ENCODE measurements at regions not wholly inside any gene's neighbourhood (a gene's known extent, or its start where the extent isn't known, plus 50 kb on each side); places are given as distances from the start of the nearest gene placed in this dataset.

DNA sequence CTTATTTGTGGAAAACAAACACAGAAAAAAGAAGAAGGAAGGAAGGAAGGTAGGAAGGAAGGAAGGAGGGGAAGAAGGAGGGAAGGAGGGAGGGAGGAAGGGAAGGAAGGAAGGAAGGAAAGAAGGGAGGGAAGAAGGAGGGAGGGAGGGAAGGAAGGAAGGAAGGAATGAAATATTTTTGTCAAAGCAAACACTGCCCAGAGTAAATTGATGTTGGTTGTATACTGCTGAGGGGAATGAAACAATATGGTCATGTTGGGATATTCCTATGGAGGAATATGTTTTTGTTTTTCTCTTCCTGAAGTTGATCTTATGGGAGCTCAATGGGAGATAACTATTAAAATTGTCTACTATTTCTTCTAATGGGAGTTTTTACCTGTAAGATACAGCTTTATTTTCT is 717.5 kb upstream of the LRFN5 start:
- H3K36me3 ChIP-seq (replicated peaks in 1 of 2; ENCODE audit: control insufficient read depth in 1 of 2, insufficient read depth in 2 of 2, low read length in 1 of 2): no peaks in the 10 kb centered on the region
- no peaks in the 10 kb centered on the region for H4K20me1 ChIP-seq (ENCODE audit: insufficient read depth)
- no peak for DNase-seq
- H2AFZ ChIP-seq (ENCODE audit: low read depth): no peak overlapping the region
- H3K27me3 ChIP-seq (ENCODE audit: insufficient read depth): no peaks in the 10 kb centered on the region
- H3K9me2 ChIP-seq: no peaks in the 10 kb centered on the region
- H3K4me3 ChIP-seq (ENCODE audit: low read depth in 2 of 2, low read length in 1 of 2): no peak overlapping the region
- CTCF ChIA-PET: no interaction called here
- no peak overlapping the region for H3K4me2 ChIP-seq
- POLR2A ChIA-PET: no interaction called here
- H3K4me1 ChIP-seq (ENCODE audit: control insufficient read depth in 1 of 2, insufficient read depth in 2 of 2, low read depth in 1 of 2, low read length in 1 of 2): no peaks in the 10 kb centered on the region
- H3K79me2 ChIP-seq (ENCODE audit: insufficient read depth): no peaks in the 10 kb centered on the region
- H3K9me3 ChIP-seq: no peaks in the 10 kb centered on the region
- no peak overlapping the region for H3K27ac ChIP-seq (ENCODE audit: low read depth in 2 of 2, low read length in 1 of 2)
- no peaks in the 10 kb centered on the region for H3F3A ChIP-seq (replicated peaks; ENCODE audit: insufficient read depth)
- no peak overlapping the region for H3K9ac ChIP-seq
- TF ChIP-seq, protein P1, sequence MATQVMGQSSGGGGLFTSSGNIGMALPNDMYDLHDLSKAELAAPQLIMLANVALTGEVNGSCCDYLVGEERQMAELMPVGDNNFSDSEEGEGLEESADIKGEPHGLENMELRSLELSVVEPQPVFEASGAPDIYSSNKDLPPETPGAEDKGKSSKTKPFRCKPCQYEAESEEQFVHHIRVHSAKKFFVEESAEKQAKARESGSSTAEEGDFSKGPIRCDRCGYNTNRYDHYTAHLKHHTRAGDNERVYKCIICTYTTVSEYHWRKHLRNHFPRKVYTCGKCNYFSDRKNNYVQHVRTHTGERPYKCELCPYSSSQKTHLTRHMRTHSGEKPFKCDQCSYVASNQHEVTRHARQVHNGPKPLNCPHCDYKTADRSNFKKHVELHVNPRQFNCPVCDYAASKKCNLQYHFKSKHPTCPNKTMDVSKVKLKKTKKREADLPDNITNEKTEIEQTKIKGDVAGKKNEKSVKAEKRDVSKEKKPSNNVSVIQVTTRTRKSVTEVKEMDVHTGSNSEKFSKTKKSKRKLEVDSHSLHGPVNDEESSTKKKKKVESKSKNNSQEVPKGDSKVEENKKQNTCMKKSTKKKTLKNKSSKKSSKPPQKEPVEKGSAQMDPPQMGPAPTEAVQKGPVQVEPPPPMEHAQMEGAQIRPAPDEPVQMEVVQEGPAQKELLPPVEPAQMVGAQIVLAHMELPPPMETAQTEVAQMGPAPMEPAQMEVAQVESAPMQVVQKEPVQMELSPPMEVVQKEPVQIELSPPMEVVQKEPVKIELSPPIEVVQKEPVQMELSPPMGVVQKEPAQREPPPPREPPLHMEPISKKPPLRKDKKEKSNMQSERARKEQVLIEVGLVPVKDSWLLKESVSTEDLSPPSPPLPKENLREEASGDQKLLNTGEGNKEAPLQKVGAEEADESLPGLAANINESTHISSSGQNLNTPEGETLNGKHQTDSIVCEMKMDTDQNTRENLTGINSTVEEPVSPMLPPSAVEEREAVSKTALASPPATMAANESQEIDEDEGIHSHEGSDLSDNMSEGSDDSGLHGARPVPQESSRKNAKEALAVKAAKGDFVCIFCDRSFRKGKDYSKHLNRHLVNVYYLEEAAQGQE (IDR thresholded peaks at IDR 0.05; ENCODE audit: low read depth, low read length): no peak
- TF ChIP-seq NFIC (IDR thresholded peaks at IDR 0.05; ENCODE audit: borderline replicate concordance) (no peak), TCF12 (IDR thresholded peaks at IDR 0.05) (no peak), EP300 (IDR thresholded peaks at IDR 0.05; ENCODE audit: borderline replicate concordance in 1 of 2, low read depth in 1 of 2, low read length in 1 of 2) (no peak), RCOR1 (IDR thresholded peaks at IDR 0.05; ENCODE audit: low read length) (no peak)
- TF ChIP-seq, protein P2, sequence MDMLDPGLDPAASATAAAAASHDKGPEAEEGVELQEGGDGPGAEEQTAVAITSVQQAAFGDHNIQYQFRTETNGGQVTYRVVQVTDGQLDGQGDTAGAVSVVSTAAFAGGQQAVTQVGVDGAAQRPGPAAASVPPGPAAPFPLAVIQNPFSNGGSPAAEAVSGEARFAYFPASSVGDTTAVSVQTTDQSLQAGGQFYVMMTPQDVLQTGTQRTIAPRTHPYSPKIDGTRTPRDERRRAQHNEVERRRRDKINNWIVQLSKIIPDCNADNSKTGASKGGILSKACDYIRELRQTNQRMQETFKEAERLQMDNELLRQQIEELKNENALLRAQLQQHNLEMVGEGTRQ (IDR thresholded peaks at IDR 0.05; ENCODE audit: borderline replicate concordance, low read depth, low read length): no peak

DNA sequence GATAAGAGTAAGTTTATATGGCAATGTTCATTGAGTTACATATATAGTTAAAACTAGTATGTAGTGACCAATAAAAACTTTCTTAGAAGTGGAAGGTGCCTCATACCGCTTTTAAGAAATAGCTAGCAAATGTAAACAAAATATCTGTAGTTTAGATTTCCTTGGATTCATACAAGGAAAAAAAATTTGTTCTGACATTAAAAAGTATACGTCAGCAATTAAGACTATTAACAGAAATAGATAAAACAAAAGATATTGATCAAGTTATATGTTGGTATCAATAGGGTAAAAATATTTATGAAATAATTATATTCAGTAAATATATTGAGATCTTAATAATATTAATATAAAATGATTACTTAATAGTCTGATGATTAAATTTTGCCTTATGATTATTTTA is 718.8 kb upstream of the LRFN5 start:
- Histone ChIP-seq H3K9me3 (no peaks in the 10 kb centered on the region), H3K9me2 (no peaks in the 10 kb centered on the region), H3F3A (replicated peaks; ENCODE audit: insufficient read depth) (no peaks in the 10 kb centered on the region), H3K36me3 (replicated peaks in 1 of 2; ENCODE audit: control insufficient read depth in 1 of 2, insufficient read depth in 2 of 2, low read length in 1 of 2) (no peaks in the 10 kb centered on the region), H3K9ac (no peak overlapping the region), H4K20me1 (ENCODE audit: insufficient read depth) (no peaks in the 10 kb centered on the region), H3K27me3 (ENCODE audit: insufficient read depth) (no peaks in the 10 kb centered on the region), H2AFZ (ENCODE audit: low read depth) (no peak overlapping the region), H3K27ac (ENCODE audit: low read depth in 2 of 2, low read length in 1 of 2) (no peak overlapping the region), H3K4me2 (no peak overlapping the region), H3K4me1 (ENCODE audit: control insufficient read depth in 1 of 2, insufficient read depth in 2 of 2, low read depth in 1 of 2, low read length in 1 of 2) (no peaks in the 10 kb centered on the region), H3K79me2 (ENCODE audit: insufficient read depth) (no peaks in the 10 kb centered on the region), H3K4me3 (ENCODE audit: low read depth in 2 of 2, low read length in 1 of 2) (no peak overlapping the region)
- TF ChIP-seq RXRA (IDR thresholded peaks at IDR 0.05; ENCODE audit: borderline replicate concordance, low read depth): no peak
- TF ChIP-seq FOXM1 (IDR thresholded peaks at IDR 0.05; ENCODE audit: low read depth): no peak
- no peak for TF ChIP-seq SMC3 (IDR thresholded peaks at IDR 0.05; ENCODE audit: low read depth, low read length)
- TF ChIP-seq SIN3A (IDR thresholded peaks at IDR 0.05; ENCODE audit: borderline replicate concordance, low read depth, low read length): no peak
- CTCF ChIA-PET: interaction anchor here (0.6 kb wide), 1 partner anchor 173 kb away, joined by 3 read pairs; no protein-coding TSS in a partner anchor
- POLR2A ChIA-PET: no interaction called here
- DNase-seq: no peak
- 24% methylated on average over 2 of the region's 2 CpGs for WGBS (ENCODE audit: low lambda C conversion rate)
